ENCODE measurements at regions not wholly inside any gene's neighbourhood (a gene's known extent, or its start where the extent isn't known, plus 50 kb on each side); places are given as distances from the start of the nearest gene placed in this dataset.
"Not testable (repeated sequence)": the region's sequence is repeated elsewhere in the genome, so short reads cannot be mapped to it uniquely, and the experiment has no call there.

DNA sequence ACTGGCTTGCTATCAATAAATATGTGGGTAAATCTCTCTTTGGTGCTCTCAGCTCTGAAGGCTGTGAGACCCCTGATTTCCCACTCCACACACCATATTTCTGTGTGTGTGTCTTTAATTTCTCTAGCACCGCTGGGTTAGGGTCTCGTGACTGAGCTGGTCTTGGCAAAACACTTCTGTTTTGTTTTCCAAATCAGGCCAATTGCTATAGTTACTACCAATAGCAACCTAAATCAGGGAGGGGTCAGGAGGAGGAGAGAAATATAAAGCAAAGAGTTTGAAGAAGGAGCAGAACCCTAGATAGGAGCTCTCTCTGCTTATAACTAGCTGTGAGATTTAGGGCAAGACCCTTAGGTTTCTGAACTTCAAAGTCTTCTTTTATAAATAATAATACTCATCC is 250.5 kb upstream of the IGFBP7 start:
- DNase-seq (ENCODE audit: low read depth in 1 of 2, low spot score in 1 of 2): no peak

DNA sequence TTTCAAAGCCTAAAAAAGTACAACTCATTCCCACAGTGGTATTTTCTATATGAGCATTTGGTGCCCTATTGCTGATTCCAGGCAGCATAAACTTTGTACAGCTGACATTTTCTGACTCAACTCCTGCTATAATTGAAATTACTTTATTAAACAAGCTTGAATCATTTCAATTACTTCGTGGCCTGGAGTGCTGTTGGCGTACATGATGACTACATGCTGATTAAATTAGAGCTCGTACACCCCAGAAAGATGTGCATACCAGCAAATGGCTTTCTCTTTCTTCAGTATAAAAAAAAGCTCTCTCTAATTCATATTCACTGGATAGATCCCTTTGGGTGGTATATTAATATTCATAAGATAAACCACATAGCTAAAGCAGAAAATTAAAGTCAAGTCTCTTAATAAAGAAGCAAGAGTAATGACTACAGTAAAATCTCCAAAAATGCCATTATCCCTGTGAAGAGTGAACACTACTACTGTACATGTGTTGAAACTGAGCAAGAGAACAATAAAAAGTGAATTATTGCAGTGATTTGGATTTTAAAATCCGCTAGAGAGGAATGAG is 245.0 kb upstream of the IGFBP7 start:
- DNase-seq (ENCODE audit: low read depth in 1 of 2, low spot score in 1 of 2): no peak

DNA sequence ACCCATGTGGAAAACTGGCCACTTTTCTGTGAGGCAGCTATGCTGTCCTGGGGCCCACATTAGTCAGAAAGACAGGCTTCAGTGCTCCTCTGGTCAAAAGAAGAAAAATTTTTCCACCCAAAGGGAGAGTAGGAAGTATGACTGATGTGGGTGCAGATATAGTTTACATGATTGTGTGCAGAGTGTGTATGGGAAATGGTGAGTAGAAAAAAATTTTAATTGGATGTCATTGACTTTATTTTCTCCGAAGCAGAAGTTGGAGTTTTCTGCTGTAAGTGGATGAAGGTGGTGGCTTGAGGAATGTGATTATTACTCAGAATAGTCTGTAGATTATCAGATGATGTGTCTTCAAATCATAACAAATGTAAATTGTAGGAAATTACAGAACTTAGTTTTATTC is 241.5 kb upstream of the IGFBP7 start:
- no peak for DNase-seq (ENCODE audit: low read depth in 1 of 2, low spot score in 1 of 2)

DNA sequence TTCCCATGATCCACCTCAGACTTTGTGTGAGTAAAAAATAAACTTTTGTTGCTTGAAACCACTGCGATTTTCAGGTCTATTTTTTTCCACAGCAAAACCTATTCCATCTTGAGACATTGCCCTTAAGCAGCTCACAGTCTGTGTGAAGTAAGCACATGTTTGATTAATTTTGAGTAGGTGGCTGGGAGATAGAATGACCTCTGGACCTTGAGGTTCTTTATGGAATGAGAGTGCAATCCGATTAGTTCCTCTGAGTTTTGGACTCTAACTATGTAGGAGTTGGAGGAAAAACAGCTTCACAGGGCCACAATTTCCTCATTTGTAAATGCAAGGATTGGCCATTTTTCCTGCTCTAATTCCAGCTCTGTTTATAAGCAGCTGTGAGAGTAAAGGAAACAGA is 234.1 kb upstream of the IGFBP7 start:
- DNase-seq (ENCODE audit: low read depth in 1 of 2, low spot score in 1 of 2): no peak

DNA sequence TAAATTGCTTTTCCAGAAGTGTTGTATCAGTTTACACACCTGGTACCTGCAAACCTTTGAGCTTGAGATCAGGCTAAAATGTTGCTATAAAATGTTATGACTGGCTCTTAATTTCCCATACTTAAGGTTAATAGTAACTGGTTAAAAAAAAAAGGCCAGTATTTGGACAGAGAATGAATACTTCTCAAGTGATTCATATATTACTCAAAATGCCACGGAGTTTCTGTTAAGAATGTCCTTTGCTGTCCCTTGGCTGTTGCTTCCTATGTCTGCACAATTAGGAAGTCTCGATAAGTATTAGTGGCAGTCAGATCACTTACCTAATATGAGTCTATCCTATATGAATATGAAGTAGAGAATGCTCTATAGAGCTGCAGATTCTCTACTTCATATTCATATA is 232.2 kb upstream of the IGFBP7 start:
- DNase-seq (ENCODE audit: low read depth in 1 of 2, low spot score in 1 of 2): no peak

DNA sequence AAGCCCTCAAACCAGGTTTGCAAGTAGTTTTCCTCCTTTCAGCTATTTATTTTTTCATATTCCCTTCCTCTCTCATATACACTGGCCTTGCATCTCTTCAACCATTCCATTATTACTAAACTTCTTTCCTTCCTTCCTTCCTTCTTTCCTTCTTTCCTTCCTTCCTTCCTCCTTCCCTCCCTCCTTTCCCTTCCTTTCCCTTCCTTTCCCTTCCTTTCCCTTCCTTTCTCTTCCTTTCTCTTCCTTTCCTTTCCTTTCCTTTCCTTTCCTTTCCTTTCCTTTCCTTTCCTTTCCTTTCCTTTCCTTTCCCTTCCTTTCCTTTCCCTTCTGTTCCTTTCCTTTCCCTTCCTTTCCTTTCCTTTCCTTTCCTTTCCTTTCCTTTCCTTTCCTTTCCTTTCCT is 228.7 kb upstream of the IGFBP7 start:
- DNase-seq (ENCODE audit: low read depth in 1 of 2, low spot score in 1 of 2): not testable (repeated sequence)

DNA sequence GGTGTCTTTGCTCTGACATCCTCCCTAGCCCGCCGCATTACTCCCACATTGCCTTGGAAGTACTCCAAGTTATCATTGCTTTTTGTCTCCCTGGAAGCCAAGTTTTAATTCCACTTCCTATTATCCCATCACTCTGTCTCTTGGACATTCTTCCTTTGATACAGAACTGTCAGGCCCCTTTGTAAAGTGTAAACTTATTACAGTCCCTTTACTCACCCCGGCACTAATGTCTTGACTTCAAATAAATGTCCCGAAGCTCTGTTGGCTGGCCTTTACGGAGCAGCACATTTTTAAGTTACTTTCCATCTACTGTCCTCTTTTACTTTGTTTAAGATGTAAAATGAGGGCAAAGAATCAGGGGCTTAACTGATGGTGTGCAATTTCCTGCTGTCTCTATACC is 223.5 kb upstream of the IGFBP7 start:
- DNase-seq (ENCODE audit: low read depth in 1 of 2, low spot score in 1 of 2): no peak

DNA sequence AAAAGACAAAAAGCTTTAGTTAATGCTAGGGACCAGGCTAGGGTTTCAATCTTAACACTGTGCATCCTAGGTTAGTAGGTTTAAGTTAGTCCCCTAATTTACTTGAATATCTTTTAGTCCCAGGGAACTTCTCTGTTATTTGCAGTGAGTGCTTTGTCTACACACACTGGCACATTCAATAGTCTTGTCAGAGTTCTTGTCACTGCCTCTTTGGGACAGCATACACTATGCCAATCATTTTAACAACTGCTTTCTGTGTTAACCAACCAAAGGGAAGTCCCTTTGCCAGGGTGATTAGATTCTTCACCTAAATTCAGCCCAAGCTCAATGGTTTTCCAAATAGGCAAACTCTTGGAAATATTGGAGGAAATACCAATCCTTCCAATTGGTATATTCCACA is 221.8 kb upstream of the IGFBP7 start:
- no peak for DNase-seq (ENCODE audit: low read depth in 1 of 2, low spot score in 1 of 2)

DNA sequence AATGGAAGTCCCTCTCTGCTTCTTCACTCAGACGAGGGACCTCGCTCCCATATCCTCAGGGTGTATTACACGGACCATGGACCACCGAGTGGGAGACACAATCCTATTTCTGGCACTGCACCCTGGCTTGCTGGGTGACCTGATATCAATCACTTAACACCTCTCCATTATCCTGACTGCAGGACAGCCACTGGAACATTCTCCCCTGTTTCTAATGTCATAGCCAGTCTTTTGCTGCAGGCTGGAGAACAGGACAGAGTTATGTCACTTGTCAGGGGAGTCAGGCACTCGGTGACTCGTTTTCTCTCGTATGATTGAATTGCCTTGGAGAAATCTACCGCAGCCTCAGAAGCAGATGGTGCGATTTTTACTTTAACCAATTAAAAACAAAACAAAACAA is 219.1 kb upstream of the IGFBP7 start:
- DNase-seq (ENCODE audit: low read depth in 1 of 2, low spot score in 1 of 2): no peak

DNA sequence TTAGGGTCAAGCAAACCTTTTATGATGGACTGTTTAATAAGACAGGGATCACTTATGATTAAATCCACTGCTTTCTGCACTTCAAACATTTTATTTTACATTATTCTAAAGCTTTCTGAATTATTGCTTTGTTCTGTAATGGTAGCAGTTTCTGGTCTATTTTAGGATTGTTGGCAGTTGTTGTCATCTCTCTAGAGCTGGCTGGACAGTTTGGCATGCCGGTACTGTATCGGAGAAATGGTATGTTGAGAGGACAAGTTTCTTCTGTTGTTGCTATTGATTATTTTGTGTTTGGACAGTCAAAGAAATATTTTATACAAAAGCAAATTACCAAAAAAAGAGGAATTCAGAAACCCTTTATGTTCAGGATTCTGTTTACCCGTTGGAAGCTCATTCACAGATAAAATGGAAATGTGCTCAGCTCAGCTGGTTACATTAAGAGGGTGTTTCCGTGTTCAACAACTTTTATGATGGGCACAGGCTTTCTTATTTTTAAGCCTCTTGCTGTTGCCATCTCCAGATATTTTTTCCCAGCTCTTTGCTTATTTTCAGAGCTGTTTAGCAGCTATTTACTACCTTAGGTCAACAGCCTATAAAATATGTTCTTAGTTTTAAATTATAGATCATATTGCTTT is 214.6 kb upstream of the IGFBP7 start:
- no peak for DNase-seq (ENCODE audit: low read depth in 1 of 2, low spot score in 1 of 2)

DNA sequence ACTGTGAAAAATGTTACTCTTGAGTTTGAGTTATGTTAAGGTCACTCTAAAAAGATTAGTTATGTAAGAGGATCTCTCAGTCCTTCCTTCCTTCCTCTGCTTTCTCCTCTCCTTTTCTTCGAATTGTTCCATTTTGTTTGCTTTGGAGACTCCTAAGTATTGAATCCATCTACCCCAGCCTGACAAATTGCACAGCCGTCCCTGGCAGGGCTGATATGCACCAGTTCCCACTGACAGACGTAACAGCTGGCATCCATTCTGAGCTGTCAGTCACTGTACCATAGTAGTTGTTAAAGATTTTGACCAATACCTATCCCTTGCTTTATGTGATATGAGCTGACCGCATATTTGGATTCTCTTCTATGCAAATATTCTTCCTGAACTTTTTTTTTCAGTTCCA is 210.7 kb upstream of the IGFBP7 start:
- DNase-seq (ENCODE audit: low read depth in 1 of 2, low spot score in 1 of 2): no peak

DNA sequence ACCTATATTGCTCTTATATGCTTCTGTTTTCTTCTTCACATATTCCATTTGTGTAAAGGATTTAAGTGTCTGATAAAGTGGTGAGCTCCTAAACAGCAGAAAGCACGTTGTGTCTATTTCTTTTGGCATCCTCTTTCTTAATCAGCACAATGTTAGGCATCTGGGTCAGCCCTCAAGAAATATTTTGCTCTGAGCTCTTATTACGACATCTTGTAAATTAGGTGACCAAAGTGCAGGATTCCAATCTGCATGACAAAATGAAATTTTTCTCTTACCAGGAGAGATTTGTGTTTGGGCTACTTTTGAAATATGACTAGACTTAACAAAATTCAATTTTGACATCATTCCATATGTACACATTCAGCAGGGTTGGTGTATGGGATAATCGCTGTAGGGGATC is 210.0 kb upstream of the IGFBP7 start:
- DNase-seq (ENCODE audit: low read depth in 1 of 2, low spot score in 1 of 2): no peak

DNA sequence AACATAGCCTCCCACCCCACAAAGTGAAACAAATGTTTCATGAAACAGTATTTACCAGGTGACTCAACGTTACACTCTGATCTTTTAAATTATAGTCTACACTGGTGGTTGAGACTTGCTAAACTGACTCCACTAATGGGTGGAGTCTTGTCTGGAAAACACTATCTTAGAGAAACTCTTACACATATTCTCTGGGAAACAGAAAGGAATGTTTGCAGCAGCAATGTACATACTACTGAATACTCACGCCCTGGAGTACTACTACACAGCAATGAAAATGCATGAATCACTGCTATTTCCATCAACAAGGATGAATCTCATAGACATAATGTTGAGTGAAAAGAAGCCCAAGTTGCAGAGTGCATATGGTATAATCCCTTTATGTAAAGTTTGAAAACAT is 208.5 kb upstream of the IGFBP7 start:
- no peak for DNase-seq (ENCODE audit: low read depth in 1 of 2, low spot score in 1 of 2)

DNA sequence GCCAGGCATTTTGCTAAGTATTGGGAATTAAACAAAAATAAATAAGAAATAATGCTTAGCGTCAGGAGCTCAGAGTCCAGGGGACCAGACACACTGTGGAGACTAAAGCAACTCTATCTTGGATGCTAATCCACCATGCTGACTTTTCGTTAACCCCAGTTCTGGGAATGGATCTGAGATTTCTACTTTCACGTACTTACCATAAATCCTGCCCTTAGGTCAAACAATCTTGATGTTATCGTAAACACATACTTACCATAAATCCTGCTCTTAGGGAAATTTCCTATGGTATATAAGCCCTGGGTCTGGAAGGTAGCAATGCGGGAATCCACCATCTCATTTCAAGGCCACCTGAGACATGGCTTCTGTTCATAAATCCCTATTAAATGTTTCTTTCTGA is 204.5 kb upstream of the IGFBP7 start:
- no peak for DNase-seq (ENCODE audit: low read depth in 1 of 2, low spot score in 1 of 2)

DNA sequence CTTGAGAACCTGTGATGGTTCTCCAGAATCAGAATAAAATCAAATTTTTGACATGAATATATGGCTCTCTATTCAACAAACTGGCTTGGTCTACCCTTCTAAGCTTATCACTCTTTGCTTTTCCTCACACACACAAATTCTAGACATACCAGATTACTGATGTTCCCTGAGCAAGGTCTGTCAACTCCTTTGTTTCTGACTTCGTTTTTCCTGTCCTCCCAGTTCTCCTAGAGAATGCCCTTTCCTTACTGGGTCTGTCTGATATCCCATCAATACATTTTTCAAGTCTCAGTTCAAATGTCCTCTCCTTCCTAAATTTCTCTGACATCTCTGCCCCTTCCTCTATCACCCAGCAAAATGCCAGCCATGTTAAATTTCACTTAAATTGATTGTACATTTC is 202.1 kb upstream of the IGFBP7 start:
- no peak for DNase-seq (ENCODE audit: low read depth in 1 of 2, low spot score in 1 of 2)

DNA sequence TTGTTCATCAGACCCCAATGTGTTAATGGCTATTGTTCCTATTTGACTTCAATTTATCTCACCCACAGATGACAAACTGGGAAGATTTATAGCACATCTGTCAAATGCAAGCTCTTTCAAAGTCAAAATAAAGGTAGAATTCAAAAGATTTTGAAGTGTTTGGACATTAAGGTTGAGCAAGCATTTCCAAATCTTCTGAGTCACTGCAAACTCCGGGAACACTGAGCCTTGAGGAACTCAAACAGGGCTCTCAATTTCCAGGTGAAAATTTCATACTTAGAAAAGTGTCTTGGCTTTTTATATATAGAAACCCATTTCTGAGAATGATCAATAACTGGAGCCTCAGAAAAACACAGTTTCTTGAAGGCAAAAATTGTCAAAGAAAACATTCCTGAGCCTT is 199.5 kb upstream of the IGFBP7 start:
- DNase-seq (ENCODE audit: low read depth in 1 of 2, low spot score in 1 of 2): no peak

DNA sequence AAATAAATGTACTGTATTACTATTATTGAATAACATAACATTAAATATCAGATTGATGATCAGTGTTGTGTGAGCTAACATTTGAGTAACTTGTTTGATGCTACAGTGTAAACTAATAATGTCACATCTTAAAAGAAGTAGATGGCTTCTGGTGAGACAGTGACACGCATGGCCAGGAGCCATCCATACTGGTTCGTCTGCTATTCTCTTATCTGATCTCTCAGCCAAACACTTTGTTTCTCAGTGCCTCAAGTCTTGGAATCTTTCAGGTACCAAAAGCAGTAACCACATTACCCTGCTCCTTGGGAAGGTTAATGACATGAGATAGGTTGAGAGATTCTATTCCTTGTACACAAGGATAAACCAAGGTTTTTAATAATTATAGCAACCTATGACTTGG is 198.1 kb upstream of the IGFBP7 start:
- no peak for DNase-seq (ENCODE audit: low read depth in 1 of 2, low spot score in 1 of 2)

DNA sequence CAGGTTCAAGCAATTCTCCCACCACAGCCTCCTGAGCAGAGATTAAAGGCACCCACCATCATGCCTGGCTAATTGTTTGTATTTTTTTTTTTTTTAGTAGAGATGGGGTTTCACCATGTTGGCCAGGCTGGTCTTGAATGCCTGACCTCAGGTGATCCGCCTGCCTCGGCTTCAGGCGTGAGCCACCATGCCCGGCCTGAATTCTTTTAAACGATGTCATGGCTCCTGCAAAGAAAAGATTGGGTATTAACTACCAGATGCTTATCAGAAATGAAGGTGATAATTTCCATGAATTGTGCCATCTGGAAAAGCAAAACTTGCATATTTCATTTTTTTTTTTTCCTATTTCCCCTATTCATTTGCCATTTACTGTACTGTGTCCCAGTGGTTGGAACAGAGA is 195.7 kb upstream of the IGFBP7 start:
- no peak for DNase-seq (ENCODE audit: low read depth in 1 of 2, low spot score in 1 of 2)

DNA sequence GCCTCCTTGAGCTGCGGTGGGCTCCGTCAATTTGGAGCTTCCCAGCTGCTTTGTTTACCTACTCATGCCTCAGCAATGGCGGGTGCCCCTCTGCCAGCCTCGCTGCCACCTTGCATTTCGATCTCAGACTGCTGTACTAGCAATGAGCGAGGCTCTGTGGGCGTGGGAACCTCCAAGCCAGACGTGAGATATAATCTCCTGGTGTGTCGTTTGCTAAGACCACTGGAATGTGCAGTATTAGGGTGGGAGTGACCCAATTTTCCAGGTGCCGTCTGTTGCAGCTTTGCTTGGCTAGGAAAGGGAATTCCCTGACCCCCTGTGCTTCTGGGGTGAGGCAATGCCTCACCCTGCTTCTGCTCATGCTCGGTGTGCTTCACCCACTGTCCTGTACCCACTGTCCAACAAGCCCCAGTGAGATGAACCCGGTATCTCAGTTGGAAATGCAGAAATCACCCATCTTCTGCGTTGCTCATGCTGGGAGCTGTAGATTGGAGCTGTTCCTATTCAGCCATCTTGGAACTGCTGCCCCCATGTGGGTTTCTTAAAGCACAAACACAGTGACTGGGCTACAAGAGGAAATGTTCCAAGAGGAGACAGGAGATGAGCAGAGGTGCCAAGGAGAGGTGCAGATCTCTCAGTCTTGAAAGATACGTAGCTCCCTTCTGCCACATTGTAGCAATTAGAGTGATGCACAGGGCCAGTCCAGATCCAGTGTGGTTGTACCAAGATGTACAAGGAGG is 193.0 kb upstream of the IGFBP7 start:
- DNase-seq (ENCODE audit: low read depth in 1 of 2, low spot score in 1 of 2): no peak

DNA sequence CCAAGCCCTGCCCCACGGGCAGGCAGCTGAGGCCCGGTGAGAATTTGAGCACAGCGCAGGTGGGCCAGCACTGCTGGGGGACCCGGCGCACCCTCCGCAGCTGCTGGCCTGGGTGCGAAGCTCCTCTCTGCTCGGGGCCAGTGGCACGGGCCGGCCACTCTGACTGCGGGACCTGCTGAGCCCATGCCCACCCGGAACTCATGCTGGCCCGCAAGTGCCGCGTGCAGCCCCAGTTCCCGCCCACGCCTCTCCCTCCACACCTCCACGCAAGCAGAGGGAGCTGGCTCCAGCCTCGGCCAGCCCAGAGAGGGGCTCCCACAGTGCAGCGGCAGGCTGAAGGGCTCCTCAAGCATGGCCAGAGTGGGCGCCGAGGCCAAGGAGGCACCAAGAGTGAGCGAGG is 190.1 kb upstream of the IGFBP7 start:
- not testable (repeated sequence) for DNase-seq (ENCODE audit: low read depth in 1 of 2, low spot score in 1 of 2)

DNA sequence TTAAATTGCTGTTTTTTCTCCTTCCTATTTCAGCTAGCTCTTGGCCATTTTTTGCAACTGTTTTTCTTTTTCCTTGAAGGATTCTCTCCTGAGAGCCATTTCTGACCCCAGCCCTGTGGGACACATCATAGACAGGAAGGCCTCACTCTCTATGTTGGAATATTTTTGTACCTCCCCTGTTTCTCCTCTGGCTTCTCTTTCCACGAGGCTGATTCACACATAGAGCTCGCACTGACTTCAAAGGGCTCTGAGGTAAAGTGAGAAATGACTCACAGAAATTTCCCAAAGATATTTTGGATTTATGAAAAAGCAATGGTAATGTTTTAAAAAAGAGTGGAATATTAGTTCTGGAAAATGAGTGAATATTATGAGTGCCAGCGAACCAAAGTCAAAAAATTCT is 181.7 kb upstream of the IGFBP7 start:
- no peak for DNase-seq (ENCODE audit: low read depth in 1 of 2, low spot score in 1 of 2)

DNA sequence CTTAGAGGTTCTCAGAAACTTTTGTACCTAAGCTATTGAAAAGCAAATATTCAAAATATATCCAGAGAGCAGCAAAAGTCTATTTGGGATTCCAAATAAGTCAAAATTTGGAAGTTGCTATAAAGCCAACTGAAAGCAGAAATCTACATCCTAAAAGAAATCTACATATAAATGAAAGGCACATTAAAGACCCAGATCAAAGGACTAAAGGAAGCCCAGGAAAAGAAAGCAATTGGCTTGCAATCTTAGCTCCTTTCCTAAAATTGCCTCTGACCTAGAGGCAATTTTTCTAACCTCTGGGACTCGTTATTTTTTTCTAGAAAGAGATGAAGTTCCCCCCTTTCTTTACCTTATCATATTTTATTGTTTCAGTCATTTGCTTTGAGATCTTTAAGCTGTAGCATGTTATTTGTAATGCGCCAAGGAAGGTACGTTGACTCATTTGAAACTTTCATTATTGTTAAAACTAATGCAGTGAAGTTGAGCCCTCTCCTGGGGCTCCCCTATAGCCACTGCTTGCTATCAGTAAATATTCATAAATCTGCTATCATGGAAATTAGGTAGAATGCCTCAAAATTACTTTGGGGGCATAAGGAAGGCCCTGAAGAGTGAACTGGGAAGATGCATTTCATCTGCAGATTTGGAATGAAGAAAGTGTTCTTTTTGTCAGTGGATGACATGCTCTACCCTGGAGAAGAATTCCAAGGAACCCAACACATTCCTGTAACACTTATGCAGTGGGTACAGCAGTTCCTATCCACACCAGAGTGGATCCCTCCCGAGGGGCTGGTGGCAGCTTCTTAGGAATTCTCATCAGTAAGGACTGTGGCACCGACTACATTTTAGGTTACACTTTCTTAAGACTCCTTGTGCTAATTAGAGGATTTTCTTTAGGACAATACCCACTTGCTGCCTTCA is 177.8 kb upstream of the IGFBP7 start:
- no peak for DNase-seq (ENCODE audit: low read depth in 1 of 2, low spot score in 1 of 2)

Data from stimulated activated CD4-positive, alpha-beta T cell treated with anti-CD3 and anti-CD28 coated beads, Interleukin-15, amount 100 ng/mL, for 1 hour (primary cell).